ENCODE measurements at regions not wholly inside any gene's neighbourhood (a gene's known extent, or its start where the extent isn't known, plus 50 kb on each side); places are given as distances from the start of the nearest gene placed in this dataset.

- no peak for TF ChIP-seq CTCF (IDR thresholded peaks at IDR 0.05; ENCODE audit: low read depth, low read length)
- TF ChIP-seq EZH2phosphoT487 (IDR thresholded peaks at IDR 0.05; ENCODE audit: low read depth) = no peak
Measured at GRCh38 chr13:63274772-63275171, 1859.1 kb upstream of the PCDH20 start.
